ENCODE measurements at regions not wholly inside any gene's neighbourhood (a gene's known extent, or its start where the extent isn't known, plus 50 kb on each side); places are given as distances from the start of the nearest gene placed in this dataset.
A peak's percentile ranks its signal among the peaks of the same experiment; 100 is the strongest.

DNA sequence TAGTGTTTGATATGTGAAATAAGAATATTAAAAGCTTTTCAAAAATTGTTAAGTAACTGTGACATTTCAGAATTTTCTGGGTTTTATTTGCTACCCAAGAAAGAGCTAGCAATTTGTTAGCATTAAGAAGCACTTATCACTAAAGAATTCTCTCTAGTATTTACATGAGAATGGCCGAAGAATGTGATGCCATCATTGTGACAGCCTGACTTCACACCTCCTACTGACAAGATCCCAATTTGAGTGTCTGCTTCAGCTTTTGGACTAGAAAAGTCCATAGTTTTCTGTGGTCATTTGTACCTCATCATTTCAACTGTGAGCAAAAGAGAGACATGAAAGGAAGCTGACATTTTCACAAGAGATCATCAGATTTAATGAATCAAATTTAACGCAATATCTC, 548.1 kb upstream of the AGTR1 start:
- Mint-ChIP-seq H3K27me3 (ENCODE audit: insufficient read depth, low read depth, poor library complexity) (peaks cover 5% of the 10 kb centered on the region), H3K4me1 (peaks cover 16% of the 10 kb centered on the region), H3K4me3 (no peak overlapping the region), H3K9me3 (peaks cover 29% of the 10 kb centered on the region), H3K36me3 (ENCODE audit: low read depth) (peaks cover 29% of the 10 kb centered on the region), H3K27ac (peak overlapping the region; percentile 85)
- ATAC-seq (peak; percentile 82), DNase-seq (ENCODE audit: low spot score) (peak; percentile 86)
- Histone ChIP-seq H3F3A (replicated peaks; ENCODE audit: low read depth) (no peaks in the 10 kb centered on the region), H3K36me3 (ENCODE audit: insufficient read depth) (peaks cover 5% of the 10 kb centered on the region; the same call in 1 of the 2 replicates), H3K4me2 (peak overlapping the region; percentile 13; the same call in 1 of the 2 replicates), H3K79me2 (replicated peaks; ENCODE audit: insufficient read depth) (no peaks in the 10 kb centered on the region), H3K27ac (ENCODE audit: low read depth) (no peak overlapping the region), H3K27me3 (ENCODE audit: insufficient read depth) (no peaks in the 10 kb centered on the region), H2AFZ (no peak overlapping the region), H3K9me2 (ENCODE audit: insufficient read depth) (no peaks in the 10 kb centered on the region), H3K4me3 (no peak overlapping the region), H4K20me1 (replicated peaks; ENCODE audit: insufficient read depth) (no peaks in the 10 kb centered on the region), H3K4me1 (ENCODE audit: insufficient read depth) (peaks cover 9% of the 10 kb centered on the region; the same call in 1 of the 2 replicates)
- TF ChIP-seq, protein P1, sequence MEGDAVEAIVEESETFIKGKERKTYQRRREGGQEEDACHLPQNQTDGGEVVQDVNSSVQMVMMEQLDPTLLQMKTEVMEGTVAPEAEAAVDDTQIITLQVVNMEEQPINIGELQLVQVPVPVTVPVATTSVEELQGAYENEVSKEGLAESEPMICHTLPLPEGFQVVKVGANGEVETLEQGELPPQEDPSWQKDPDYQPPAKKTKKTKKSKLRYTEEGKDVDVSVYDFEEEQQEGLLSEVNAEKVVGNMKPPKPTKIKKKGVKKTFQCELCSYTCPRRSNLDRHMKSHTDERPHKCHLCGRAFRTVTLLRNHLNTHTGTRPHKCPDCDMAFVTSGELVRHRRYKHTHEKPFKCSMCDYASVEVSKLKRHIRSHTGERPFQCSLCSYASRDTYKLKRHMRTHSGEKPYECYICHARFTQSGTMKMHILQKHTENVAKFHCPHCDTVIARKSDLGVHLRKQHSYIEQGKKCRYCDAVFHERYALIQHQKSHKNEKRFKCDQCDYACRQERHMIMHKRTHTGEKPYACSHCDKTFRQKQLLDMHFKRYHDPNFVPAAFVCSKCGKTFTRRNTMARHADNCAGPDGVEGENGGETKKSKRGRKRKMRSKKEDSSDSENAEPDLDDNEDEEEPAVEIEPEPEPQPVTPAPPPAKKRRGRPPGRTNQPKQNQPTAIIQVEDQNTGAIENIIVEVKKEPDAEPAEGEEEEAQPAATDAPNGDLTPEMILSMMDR (conservative IDR thresholded peaks at IDR 0.05; ENCODE audit: low read depth in 2 of 2): no peak
- TF ChIP-seq EZH2phosphoT487 (IDR thresholded peaks at IDR 0.05; ENCODE audit: unreplicated experiment) (no peak), POLR2AphosphoS5 (IDR thresholded peaks at IDR 0.05; ENCODE audit: low read depth) (no peak), STAT1 (IDR thresholded peaks at IDR 0.05; ENCODE audit: unreplicated experiment) (no peak), CREB1 (CRISPR knock-in tag; IDR thresholded peaks at IDR 0.05; ENCODE audit: low read depth) (peak; percentile 44; the same call in 1 of the 2 replicates), NANOG (IDR thresholded peaks at IDR 0.05; ENCODE audit: borderline replicate concordance) (peak; percentile 62; the same call in 1 of the 2 replicates)
- TF ChIP-seq, protein P2, sequence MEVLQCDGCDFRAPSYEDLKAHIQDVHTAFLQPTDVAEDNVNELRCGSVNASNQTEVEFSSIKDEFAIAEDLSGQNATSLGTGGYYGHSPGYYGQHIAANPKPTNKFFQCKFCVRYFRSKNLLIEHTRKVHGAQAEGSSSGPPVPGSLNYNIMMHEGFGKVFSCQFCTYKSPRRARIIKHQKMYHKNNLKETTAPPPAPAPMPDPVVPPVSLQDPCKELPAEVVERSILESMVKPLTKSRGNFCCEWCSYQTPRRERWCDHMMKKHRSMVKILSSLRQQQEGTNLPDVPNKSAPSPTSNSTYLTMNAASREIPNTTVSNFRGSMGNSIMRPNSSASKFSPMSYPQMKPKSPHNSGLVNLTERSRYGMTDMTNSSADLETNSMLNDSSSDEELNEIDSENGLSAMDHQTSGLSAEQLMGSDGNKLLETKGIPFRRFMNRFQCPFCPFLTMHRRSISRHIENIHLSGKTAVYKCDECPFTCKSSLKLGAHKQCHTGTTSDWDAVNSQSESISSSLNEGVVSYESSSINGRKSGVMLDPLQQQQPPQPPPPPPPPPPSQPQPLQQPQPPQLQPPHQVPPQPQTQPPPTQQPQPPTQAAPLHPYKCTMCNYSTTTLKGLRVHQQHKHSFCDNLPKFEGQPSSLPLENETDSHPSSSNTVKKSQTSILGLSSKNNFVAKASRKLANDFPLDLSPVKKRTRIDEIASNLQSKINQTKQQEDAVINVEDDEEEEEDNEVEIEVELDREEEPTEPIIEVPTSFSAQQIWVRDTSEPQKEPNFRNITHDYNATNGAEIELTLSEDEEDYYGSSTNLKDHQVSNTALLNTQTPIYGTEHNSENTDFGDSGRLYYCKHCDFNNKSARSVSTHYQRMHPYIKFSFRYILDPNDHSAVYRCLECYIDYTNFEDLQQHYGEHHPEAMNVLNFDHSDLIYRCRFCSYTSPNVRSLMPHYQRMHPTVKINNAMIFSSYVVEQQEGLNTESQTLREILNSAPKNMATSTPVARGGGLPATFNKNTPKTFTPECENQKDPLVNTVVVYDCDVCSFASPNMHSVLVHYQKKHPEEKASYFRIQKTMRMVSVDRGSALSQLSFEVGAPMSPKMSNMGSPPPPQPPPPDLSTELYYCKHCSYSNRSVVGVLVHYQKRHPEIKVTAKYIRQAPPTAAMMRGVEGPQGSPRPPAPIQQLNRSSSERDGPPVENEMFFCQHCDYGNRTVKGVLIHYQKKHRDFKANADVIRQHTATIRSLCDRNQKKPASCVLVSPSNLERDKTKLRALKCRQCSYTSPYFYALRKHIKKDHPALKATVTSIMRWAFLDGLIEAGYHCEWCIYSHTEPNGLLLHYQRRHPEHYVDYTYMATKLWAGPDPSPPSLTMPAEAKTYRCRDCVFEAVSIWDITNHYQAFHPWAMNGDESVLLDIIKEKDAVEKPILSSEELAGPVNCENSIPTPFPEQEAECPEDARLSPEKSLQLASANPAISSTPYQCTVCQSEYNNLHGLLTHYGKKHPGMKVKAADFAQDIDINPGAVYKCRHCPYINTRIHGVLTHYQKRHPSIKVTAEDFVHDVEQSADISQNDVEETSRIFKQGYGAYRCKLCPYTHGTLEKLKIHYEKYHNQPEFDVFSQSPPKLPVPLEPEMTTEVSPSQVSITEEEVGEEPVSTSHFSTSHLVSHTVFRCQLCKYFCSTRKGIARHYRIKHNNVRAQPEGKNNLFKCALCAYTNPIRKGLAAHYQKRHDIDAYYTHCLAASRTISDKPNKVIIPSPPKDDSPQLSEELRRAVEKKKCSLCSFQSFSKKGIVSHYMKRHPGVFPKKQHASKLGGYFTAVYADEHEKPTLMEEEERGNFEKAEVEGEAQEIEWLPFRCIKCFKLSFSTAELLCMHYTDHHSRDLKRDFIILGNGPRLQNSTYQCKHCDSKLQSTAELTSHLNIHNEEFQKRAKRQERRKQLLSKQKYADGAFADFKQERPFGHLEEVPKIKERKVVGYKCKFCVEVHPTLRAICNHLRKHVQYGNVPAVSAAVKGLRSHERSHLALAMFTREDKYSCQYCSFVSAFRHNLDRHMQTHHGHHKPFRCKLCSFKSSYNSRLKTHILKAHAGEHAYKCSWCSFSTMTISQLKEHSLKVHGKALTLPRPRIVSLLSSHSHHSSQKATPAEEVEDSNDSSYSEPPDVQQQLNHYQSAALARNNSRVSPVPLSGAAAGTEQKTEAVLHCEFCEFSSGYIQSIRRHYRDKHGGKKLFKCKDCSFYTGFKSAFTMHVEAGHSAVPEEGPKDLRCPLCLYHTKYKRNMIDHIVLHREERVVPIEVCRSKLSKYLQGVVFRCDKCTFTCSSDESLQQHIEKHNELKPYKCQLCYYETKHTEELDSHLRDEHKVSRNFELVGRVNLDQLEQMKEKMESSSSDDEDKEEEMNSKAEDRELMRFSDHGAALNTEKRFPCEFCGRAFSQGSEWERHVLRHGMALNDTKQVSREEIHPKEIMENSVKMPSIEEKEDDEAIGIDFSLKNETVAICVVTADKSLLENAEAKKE (CRISPR knock-in tag; IDR thresholded peaks at IDR 0.05): no peak
- TF ChIP-seq, protein P3, sequence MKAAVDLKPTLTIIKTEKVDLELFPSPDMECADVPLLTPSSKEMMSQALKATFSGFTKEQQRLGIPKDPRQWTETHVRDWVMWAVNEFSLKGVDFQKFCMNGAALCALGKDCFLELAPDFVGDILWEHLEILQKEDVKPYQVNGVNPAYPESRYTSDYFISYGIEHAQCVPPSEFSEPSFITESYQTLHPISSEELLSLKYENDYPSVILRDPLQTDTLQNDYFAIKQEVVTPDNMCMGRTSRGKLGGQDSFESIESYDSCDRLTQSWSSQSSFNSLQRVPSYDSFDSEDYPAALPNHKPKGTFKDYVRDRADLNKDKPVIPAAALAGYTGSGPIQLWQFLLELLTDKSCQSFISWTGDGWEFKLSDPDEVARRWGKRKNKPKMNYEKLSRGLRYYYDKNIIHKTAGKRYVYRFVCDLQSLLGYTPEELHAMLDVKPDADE (IDR thresholded peaks at IDR 0.05): no peak

Data from GM23338 (cell line).